ENCODE measurements at regions not wholly inside any gene's neighbourhood (a gene's known extent, or its start where the extent isn't known, plus 50 kb on each side); places are given as distances from the start of the nearest gene placed in this dataset.

DNA sequence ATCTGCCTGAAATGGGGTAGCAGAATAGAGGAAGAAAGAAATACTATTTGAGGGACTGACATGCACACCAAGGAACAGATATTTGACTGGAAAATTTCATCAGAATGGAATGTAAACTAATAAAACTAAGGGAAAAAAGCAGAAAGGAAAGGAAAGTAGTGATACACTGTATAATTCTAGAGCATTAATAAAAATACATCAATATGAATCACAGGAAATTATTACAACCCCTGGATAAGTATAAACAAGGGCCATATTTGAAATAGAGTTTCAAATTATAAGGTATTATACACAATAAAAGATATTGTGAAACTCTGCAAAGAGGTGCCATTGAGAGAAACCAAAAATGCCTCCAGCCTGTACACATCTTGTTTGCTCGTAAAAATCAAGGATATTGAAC, 149.6 kb downstream of the ICOS start (continued):
- TF ChIP-seq, protein P1, sequence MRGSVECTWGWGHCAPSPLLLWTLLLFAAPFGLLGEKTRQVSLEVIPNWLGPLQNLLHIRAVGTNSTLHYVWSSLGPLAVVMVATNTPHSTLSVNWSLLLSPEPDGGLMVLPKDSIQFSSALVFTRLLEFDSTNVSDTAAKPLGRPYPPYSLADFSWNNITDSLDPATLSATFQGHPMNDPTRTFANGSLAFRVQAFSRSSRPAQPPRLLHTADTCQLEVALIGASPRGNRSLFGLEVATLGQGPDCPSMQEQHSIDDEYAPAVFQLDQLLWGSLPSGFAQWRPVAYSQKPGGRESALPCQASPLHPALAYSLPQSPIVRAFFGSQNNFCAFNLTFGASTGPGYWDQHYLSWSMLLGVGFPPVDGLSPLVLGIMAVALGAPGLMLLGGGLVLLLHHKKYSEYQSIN (CRISPR knock-in tag; IDR thresholded peaks at IDR 0.05; ENCODE audit: borderline replicate concordance) = no peak
- TF ChIP-seq SCMH1 (CRISPR knock-in tag; IDR thresholded peaks at IDR 0.05; ENCODE audit: borderline replicate concordance) (no peak), FIP1L1 (IDR thresholded peaks at IDR 0.05; ENCODE audit: borderline replicate concordance, insufficient read depth, low read depth, low read length) (no peak), NFKB2 (CRISPR knock-in tag; IDR thresholded peaks at IDR 0.05; ENCODE audit: borderline replicate concordance) (no peak)
- TF ChIP-seq, protein P2, sequence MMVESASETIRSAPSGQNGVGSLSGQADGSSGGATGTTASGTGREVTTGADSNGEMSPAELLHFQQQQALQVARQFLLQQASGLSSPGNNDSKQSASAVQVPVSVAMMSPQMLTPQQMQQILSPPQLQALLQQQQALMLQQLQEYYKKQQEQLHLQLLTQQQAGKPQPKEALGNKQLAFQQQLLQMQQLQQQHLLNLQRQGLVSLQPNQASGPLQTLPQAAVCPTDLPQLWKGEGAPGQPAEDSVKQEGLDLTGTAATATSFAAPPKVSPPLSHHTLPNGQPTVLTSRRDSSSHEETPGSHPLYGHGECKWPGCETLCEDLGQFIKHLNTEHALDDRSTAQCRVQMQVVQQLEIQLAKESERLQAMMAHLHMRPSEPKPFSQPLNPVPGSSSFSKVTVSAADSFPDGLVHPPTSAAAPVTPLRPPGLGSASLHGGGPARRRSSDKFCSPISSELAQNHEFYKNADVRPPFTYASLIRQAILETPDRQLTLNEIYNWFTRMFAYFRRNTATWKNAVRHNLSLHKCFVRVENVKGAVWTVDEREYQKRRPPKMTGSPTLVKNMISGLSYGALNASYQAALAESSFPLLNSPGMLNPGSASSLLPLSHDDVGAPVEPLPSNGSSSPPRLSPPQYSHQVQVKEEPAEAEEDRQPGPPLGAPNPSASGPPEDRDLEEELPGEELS (CRISPR knock-in tag; IDR thresholded peaks at IDR 0.05) = no peak

DNA sequence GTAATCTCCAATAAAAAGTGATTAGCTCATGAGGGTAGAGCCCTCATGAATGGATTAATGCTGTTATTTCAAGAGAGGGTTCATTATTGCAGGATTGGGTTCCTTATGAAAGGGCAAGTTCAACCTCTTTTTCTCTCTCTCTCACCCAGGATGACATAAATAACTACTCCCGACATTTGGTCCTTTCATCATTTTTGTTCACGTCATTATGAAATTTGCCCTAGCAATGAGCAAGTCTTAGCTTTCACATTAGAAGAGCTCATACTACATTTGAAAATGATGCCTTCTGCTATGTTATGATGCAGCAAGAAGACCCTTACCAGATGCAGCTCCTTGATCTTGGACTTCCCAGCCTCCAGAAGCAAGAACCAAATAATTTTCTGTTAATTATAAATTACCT, 152.5 kb downstream of the ICOS start:
- DNase-seq (ENCODE audit: low spot score) (no peak), FAIRE-seq (no peak), ATAC-seq (no peak)
- no peak overlapping the region for H3K4me3 ChIP-seq (replicated peaks in 1 of 3; ENCODE audit: insufficient read depth in 1 of 3, low read depth in 2 of 3, low read length in 3 of 3)
- H4K20me1 ChIP-seq (ENCODE audit: insufficient read depth, low read length) = no peaks in the 10 kb centered on the region
- ChIA-PET CTCF (ENCODE audit: low intra/inter-chr PET ratio, low total read pairs) (no interaction called here), POLR2A (no interaction called here)
- 0 out of 2 replicates have a peak, but pooled peaks cover 5% of the 10 kb centered on the region for H3K9me3 ChIP-seq (ENCODE audit: low read length)
- WGBS (ENCODE audit: low lambda C conversion rate) = 35% methylated on average over 2 of the region's 2 CpGs
- H3K36me3 ChIP-seq (replicated peaks in 1 of 2; ENCODE audit: control insufficient read depth in 1 of 2, insufficient read depth in 2 of 2, low read length in 2 of 2) = no peaks in the 10 kb centered on the region
- H3K79me2 ChIP-seq (ENCODE audit: insufficient read depth, low read length) = no peaks in the 10 kb centered on the region
- intact Hi-C loops (cut with micrococcal nuclease; ENCODE audit: unreplicated experiment) = no loop called here
- BruUV-seq (replicated peaks) = no TSS peak
- no peak overlapping the region for H3K4me2 ChIP-seq (ENCODE audit: low read depth, low read length)
- no peak overlapping the region for H3K9ac ChIP-seq (ENCODE audit: insufficient read depth, low read depth, low read length)
- no peak overlapping the region for H3K27ac ChIP-seq (ENCODE audit: extremely low read length, insufficient read depth, low read length)
- no peak overlapping the region for H2AFZ ChIP-seq (ENCODE audit: low read length)
- no peaks in the 10 kb centered on the region; a peak in 1 of 5 replicates for H3K27me3 ChIP-seq (ENCODE audit: control insufficient read depth in 1 of 2, insufficient read depth in 2 of 2, low read length in 2 of 2)
- in situ Hi-C loops (cut with HindIII; ENCODE audit: extremely low pct_ligation_motif_present, low pct_unique_long_range_greater_than_20kb) = no loop called here
- TF ChIP-seq POLR2A (IDR thresholded peaks at IDR 0.05; ENCODE audit: insufficient read depth in 1 of 2, low read depth in 2 of 2, low read length in 2 of 2) = no peak
- peak; percentile 61 for TF ChIP-seq ATF7 (IDR thresholded peaks at IDR 0.05)
- no peak for TF ChIP-seq ATF7 (CRISPR knock-in tag; IDR thresholded peaks at IDR 0.05)
- no peaks in the 10 kb centered on the region for H3K4me1 ChIP-seq (ENCODE audit: insufficient read depth, low read length)
